GM20000 (cell line): ENCODE measurements at regions not wholly inside any gene's neighbourhood (a gene's known extent, or its start where the extent isn't known, plus 50 kb on each side); places are given as distances from the start of the nearest gene placed in this dataset.

Experiments used
- DNase-seq: peaks from one replicate; pipeline ENCODE4 v3.0.0; 2012; ENCODE audit warnings: low spot score
- TF ChIP-seq, protein P1 (sequence below): IDR thresholded peaks from 2 replicates; pipeline ENCODE4 v1.5.1; 2012; ENCODE audit warnings: mild to moderate bottlenecking, control low read depth; ENCODE audit errors: extremely low read depth, missing control alignments

DNA sequence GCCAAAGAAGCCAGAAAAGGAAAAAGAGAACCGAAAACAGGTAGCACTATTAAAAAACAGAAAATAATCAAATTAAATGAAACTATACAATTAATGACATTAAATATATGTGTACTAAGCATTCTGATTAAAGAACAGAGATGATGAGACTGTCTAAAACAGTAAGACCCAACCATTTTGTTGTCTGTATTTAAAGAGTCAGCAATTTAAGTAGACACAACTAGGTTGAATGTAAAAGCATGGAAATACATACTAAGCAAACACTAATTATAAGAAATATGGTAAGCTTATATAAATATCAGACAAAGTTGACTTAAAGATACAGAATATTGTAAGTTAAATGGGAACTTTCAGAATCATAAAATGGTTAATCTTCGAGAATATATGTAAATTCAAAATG is 774.6 kb upstream of the RAG2 start:
- TF ChIP-seq, protein P1, sequence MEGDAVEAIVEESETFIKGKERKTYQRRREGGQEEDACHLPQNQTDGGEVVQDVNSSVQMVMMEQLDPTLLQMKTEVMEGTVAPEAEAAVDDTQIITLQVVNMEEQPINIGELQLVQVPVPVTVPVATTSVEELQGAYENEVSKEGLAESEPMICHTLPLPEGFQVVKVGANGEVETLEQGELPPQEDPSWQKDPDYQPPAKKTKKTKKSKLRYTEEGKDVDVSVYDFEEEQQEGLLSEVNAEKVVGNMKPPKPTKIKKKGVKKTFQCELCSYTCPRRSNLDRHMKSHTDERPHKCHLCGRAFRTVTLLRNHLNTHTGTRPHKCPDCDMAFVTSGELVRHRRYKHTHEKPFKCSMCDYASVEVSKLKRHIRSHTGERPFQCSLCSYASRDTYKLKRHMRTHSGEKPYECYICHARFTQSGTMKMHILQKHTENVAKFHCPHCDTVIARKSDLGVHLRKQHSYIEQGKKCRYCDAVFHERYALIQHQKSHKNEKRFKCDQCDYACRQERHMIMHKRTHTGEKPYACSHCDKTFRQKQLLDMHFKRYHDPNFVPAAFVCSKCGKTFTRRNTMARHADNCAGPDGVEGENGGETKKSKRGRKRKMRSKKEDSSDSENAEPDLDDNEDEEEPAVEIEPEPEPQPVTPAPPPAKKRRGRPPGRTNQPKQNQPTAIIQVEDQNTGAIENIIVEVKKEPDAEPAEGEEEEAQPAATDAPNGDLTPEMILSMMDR, result no peak
- DNase-seq, result no peak

DNA sequence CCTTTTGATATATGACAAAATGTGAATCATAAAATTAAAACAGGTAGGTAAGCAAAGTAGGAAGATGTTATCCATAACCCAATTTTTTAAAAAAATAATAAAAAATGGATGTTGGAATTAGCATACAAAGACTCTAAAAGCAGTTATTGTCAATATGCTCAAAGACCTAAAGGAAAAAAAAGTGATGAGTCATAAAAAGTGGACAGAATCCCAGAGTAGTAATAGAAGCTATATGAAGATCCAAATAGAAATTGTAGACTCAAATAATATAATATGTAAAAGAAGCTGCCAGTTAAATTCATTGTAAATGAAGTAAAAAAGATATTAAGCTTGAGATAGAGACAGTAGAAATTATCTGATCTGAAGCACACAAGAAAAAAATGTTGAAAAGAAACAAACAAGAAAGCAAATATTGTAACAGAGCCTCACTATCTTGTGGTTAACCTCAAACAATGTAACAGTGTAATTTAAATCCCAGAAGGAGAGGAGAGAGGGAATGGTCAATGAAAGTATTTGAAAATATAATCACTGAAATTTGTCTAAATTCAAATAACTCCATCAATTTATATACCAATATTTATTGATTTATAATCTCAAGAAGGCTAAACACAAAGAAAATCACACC is 773.4 kb upstream of the RAG2 start:
- TF ChIP-seq, protein P1, result no peak
- DNase-seq, result no peak

DNA sequence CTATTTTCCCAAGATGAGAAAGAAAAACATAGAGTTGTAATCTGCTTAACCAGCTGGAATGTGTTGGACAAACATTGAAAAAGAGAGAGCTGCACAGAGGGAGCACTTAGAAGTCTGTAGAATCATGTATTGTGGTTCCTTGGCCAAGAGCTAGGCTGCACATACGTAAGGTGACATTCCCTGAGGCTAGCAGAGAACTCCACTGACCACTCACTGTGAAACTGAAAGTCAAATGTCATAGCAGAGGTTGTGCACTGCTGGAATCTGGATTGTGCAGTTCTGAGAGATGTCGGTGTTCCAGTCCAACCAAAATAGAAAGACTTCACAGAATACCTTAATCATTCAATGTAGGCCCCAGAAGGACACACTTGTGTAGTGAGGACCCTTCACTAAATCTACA is 772.8 kb upstream of the RAG2 start:
- no peak for DNase-seq
- TF ChIP-seq, protein P1, result no peak

DNA sequence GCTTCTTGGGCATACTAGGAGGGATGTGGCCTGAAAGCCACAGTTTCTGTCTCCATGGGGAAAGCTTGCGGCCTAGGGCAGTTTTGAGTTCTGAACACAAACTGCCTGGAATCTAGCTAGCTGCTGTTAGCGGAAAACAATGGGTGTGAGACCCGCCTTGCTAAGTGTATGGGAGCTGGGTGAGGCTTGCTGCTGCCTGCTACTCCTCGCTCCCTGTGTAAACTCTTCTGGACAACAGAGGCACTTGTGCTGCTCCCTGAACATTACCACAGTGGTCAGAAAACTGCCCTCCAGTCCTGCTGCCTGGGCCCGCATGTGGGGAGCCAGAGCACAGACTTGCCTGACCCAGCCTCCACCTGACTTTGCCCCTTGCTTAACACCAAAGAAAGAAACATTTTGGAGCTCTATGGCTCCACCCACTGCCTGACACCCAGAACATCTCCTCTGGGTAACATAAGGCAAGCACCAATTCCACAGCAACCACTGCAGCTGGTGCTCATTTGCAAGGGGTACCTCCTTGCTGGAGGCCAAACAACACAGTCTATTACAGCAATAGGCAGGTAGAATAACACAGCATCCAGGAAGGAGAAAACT is 766.3 kb upstream of the RAG2 start:
- DNase-seq, result no peak
- TF ChIP-seq, protein P1, result no peak

DNA sequence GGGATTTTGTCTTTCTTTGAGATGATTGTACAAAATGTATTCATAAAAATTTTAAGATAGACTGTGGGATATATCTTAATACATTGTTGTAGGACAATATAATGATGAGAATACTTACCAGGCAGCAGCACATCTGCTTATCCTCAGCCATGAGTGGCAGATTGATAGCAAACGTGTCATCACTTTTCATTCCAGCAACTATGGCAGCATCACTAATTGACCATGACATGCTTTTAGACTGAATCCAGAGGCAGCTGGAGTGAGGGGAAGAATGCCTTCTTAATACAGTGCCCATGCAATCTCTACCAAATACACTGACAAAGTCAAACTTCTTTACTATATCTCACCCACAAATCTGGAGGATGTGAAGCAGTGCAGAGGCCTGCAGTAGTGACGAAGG is 755.2 kb upstream of the RAG2 start:
- DNase-seq, result no peak
- TF ChIP-seq, protein P1, result no peak

DNA sequence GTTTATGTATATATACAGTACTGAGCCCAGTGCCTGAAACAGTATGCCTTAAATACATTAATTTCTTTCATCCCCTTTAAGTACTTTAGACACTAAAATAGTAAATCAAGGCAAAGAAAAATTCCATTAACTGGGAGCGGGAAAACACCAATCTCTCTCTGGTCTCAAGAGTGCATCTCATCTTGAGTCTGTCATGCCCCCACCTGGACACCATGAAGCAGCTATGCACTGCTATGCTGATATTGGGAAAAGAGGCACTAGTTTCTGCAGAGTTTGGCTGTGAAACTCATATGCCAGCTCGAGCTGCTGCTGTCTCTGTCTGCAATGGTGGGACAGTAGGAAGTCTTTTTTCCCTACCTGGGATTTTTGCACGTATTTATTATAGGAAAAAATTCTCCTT is 754.4 kb upstream of the RAG2 start:
- DNase-seq, result no peak
- TF ChIP-seq, protein P1, result no peak

DNA sequence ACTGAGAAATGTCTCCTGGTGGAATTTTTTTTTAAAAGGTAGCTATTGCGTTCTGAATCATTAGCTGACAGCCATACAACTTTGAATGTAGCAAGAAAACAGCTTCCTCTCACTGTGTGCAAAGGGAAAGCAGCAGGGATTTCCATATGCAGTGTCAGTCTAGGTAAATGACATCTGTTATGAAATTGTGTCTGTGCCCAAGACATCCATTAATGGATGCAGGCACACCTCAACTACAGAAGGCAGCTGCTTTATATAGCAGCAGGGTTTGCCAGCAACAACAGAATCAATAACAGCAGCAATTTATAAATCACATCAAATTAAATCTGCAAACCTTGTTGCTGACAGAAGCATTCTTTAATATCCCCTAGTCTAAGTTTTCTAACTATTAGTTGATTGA is 745.3 kb upstream of the RAG2 start:
- TF ChIP-seq, protein P1, result no peak
- no peak for DNase-seq
